Activated T-cell treated with anti-CD3 and anti-CD28 coated beads, Interleukin-2, amount 50 U/mL, for 4 hours (primary cell): ENCODE measurements at regions not wholly inside any gene's neighbourhood (a gene's known extent, or its start where the extent isn't known, plus 50 kb on each side); places are given as distances from the start of the nearest gene placed in this dataset.

Experiments
- ATAC-seq, 2 donors: fragments of 200-7000 bp; cut with Tn5 transposase; one replicate each; pipeline ENCODE4 v1.10.0; 2021
- DNase-seq: peaks from one replicate; pipeline ENCODE4 v3.0.0-alpha.2; 2020
- H3K27me3 Mint-ChIP-seq: one replicate; pipeline ENCODE4 v1.8.0; 2021; ENCODE audit warnings: low read depth, mixed read lengths
- H3K36me3 Mint-ChIP-seq: one replicate; pipeline ENCODE4 v1.8.0; 2022; ENCODE audit warnings: mixed read lengths; ENCODE audit not compliant: insufficient read depth
- H3K4me1 Mint-ChIP-seq: one replicate; pipeline ENCODE4 v1.8.0; 2021; ENCODE audit warnings: low read depth, mixed read lengths
- H3K4me3 Mint-ChIP-seq: one replicate; pipeline ENCODE4 v1.8.0; 2021; ENCODE audit warnings: mild to moderate bottlenecking, moderate library complexity, mixed read lengths
- H3K9me3 Mint-ChIP-seq: one replicate; pipeline ENCODE4 v1.8.0; 2021; ENCODE audit warnings: mixed read lengths

DNA sequence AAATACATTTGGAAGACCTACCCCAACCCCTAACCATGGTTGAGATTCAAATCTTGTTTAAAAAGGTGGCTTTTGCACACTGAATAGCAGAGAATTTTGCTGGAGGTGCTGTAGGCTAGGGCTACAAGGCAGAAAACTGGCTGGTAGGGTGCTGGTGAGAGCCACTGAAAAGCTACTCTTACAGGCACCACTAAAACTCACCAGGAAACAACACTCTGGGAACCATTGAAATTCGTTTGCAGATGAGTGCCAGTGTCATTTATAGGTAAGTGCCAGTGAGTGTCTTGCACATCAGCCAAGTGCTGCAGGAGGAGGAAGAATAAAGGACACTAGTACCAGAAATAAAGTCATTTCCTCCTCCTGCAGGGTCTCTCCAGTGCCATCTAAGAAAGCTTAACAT lies 610.2 kb downstream of the ZNF385D start:
- Mint-ChIP-seq H3K4me3 (no peak overlapping the region), H3K36me3 (no peaks in the 10 kb centered on the region), H3K9me3 (no peaks in the 10 kb centered on the region), H3K4me1 (no peaks in the 10 kb centered on the region), H3K27me3 (no peaks in the 10 kb centered on the region)
- ATAC-seq (no peak), DNase-seq (no peak)

DNA sequence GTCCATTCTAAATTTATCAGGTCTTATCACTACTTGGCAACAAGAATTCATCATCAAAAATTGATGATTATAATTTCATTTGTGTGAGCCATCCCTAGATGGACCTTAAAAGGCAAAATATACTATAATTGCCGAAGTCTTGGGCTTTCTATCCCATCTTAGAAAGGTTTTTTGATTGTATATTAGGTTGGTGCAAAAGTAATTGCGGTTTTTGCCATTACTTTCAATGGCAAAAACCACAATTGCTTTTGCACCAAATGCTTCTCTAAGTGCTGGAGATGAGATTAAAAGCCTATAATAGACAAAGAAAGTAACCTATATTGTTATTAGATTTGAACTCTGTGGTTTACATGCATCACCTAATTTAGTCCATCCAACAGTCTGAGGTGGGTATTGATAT lies 612.9 kb downstream of the ZNF385D start:
- DNase-seq (no peak), ATAC-seq (no peak)
- Mint-ChIP-seq H3K27me3 (no peaks in the 10 kb centered on the region), H3K9me3 (peaks cover under 1% of the 10 kb centered on the region), H3K36me3 (no peaks in the 10 kb centered on the region), H3K4me1 (no peaks in the 10 kb centered on the region), H3K4me3 (no peak overlapping the region)

DNA sequence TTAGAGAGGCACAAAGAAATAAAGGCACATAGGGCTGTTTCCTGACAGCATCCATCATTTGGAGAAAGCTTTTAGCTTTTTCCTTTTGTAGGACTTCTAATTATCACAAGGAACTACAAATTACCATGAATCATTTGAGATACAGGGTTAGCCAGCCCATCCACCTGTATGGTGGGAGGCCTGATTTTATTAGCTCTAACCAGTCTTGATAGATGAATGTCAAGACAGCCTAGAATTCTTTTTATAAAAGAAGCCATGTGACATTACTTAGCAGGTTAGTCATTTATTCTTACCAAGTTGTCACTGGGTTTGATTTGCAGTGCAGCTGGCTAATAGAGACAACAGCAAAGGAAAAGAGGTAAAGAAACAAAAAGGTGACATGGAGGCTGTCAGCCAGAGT lies 618.1 kb downstream of the ZNF385D start:
- H3K36me3 Mint-ChIP-seq = no peaks in the 10 kb centered on the region

DNA sequence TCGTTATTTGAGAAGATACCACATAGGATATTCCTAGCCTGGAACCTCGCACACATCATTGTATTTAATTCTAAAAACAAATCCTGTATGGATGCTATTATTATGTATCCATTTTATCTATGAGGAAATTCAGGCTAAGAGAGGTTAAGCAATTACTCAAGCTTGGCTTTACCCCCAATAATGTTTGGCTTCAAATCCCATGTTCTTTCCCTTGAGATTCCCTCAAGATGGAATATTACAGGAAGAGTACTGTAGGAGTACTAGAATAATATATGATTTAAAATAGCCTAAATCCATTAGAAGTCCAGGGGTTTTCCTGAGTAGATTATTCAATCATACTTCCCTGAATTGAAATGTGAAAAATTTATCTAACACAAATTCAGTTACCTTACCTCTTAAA lies 630.2 kb downstream of the ZNF385D start:
- ATAC-seq = no peak
- Mint-ChIP-seq H3K9me3 (peaks cover 16% of the 10 kb centered on the region), H3K4me3 (no peak overlapping the region), H3K27me3 (no peaks in the 10 kb centered on the region), H3K4me1 (no peaks in the 10 kb centered on the region), H3K36me3 (no peaks in the 10 kb centered on the region)
- DNase-seq = no peak

More for the DNA sequence above, 618.1 kb downstream of the ZNF385D start:
- H3K4me1 Mint-ChIP-seq = no peaks in the 10 kb centered on the region
- H3K4me3 Mint-ChIP-seq = no peak overlapping the region
- DNase-seq = no peak
- no peak for ATAC-seq
- H3K9me3 Mint-ChIP-seq = peaks cover 20% of the 10 kb centered on the region
- H3K27me3 Mint-ChIP-seq = no peaks in the 10 kb centered on the region

DNA sequence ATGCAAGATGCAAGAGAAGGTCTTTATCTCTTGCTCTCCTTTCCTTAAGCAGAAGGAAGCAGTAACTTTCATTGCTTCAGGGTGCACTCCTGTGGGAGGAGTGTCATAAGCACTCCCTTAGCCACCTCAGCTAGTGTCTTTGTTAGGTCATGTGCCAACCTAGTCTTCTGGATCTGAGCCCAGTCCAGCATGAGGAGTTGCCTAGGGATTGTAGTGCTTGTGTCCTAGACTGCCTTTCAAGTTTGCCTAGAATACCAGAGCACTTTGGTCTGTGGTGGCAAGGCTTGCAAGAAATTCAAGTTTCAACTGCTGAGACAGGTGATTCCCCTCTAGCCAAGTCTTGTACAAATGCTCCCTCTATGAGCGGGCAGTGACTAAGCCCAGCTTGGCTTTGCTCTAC lies 633.6 kb downstream of the ZNF385D start:
- H3K27me3 Mint-ChIP-seq = no peaks in the 10 kb centered on the region
- no peaks in the 10 kb centered on the region for H3K36me3 Mint-ChIP-seq
- DNase-seq = no peak
- H3K4me1 Mint-ChIP-seq = no peaks in the 10 kb centered on the region
- peaks cover 21% of the 10 kb centered on the region for H3K9me3 Mint-ChIP-seq
- no peak overlapping the region for H3K4me3 Mint-ChIP-seq
- no peak for ATAC-seq

DNA sequence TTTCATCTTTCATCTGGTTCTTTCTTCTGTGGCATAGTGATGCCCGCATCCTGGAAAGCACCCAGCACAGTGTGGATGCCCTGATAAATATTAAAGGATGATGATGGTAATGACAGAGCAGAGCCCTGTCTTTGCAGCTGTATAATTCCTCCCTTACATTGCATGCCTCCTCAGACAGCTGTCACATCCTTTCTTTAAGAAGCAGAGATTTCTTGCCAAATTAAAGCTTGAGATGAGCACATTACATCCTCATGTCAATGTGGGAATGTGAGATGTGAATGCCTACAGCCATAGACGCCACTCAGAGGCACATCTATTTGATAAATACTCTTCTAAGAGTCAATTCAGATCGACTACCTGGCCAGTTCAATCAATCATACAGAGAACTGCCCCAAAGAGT lies 642.0 kb downstream of the ZNF385D start:
- H3K36me3 Mint-ChIP-seq = no peaks in the 10 kb centered on the region
- no peak for DNase-seq

DNA sequence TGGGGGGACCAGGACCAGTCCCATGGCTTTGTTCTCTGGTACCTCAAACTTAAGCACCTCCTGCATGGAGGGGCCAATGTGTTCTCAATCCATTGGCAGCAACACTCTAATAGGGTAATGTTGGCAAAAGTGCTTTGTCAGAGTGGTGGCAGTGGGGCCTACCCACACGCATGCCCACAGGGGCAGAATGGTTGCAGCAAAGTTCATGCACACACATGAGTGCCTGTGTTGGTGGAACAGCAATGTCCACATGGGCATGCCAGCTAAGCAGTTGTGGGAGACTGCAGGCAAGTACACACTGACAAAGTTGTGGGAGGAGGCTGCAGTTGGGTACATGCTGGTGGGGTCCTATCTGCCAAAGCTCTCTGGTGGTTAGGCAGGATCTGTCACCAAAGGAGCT lies 645.2 kb downstream of the ZNF385D start:
- Mint-ChIP-seq H3K4me1 (no peaks in the 10 kb centered on the region), H3K27me3 (no peaks in the 10 kb centered on the region), H3K4me3 (no peak overlapping the region), H3K9me3 (peaks cover 35% of the 10 kb centered on the region), H3K36me3 (no peaks in the 10 kb centered on the region)
- ATAC-seq (no peak), DNase-seq (no peak)

More for the DNA sequence above, 642.0 kb downstream of the ZNF385D start:
- Mint-ChIP-seq H3K9me3 (peaks cover 25% of the 10 kb centered on the region), H3K4me3 (no peak overlapping the region), H3K4me1 (no peaks in the 10 kb centered on the region), H3K27me3 (no peaks in the 10 kb centered on the region)
- no peak for ATAC-seq

DNA sequence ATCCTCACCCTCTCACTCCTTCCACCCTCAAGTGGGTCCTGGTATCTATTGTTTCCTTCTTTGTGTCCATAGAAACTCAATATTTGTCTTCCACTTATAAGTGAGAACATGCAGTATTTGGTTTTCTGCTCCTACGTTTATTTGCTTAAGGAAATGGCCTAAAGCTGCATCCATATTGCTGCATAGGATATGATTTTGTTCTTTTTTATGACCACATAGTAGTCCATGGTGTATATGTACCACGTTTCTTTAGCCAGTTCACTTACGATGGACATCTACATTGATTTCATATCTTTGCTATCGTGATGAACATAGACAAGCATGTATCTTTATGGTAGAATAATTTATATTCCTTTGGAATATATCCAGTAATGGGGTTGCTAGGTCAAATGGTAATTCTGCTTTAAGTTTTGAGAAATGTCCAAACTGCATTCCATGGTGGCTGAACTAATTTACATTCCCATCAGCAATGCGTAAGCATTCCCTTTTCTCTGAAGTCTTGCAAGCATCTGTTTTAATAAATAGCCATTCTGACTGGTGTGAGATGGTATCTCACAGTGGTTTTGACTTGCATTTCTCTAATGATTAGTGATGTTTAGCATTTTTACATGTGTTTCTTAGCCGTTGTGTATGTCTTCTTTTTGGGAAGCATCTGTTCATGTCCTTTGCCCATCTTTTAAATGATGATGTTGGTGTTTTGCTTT lies 650.2 kb downstream of the ZNF385D start:
- no peak for ATAC-seq
- Mint-ChIP-seq H3K4me3 (no peak overlapping the region), H3K36me3 (no peaks in the 10 kb centered on the region), H3K27me3 (no peaks in the 10 kb centered on the region), H3K9me3 (peaks cover 32% of the 10 kb centered on the region), H3K4me1 (no peaks in the 10 kb centered on the region)
- DNase-seq = no peak

DNA sequence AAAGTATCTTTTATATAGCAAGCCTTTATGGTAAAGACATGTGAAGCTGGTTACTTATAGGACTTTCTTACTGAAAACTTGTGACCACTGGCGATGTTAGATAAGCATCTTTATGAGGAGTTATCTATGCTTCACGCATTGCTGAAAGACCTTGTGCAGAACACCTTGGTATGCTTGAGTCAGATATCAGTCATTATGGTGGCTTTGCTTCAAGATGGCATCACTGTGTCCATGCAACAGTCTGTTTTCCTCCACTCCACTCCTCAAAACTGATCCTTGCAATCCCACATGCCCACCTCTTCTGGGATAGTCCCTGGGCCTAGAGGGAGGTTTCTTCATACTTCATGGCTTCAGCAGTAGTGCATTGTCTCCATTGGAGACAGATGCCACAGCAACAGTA lies 656.3 kb downstream of the ZNF385D start:
- DNase-seq (no peak), ATAC-seq (no peak)
- H3K27me3 Mint-ChIP-seq = no peaks in the 10 kb centered on the region
- no peaks in the 10 kb centered on the region for H3K4me1 Mint-ChIP-seq
- no peak overlapping the region for H3K4me3 Mint-ChIP-seq
- H3K36me3 Mint-ChIP-seq = no peaks in the 10 kb centered on the region
- H3K9me3 Mint-ChIP-seq = peaks cover 11% of the 10 kb centered on the region

DNA sequence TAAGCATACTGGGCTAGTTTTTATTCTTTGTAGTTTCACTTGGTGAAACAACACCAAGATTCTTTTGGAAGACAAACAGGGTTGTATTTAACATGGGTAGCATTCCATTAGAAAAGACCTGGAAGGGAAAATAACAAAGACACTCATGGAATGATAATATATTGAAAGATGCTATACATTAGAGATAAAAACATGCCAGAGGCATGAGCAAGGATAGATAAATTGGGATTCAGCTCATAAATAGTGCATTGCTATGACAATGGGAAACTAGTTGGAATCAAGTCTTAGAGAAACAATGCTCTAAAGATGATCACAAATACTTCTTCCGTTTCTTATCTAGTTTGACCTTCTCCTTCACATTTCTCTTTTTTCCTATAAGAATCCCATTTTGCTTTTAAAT lies 677.4 kb downstream of the ZNF385D start:
- ATAC-seq (no peak), DNase-seq (no peak)
- Mint-ChIP-seq H3K36me3 (no peaks in the 10 kb centered on the region), H3K27me3 (no peaks in the 10 kb centered on the region), H3K4me1 (no peaks in the 10 kb centered on the region), H3K9me3 (peaks cover 17% of the 10 kb centered on the region), H3K4me3 (no peak overlapping the region)

DNA sequence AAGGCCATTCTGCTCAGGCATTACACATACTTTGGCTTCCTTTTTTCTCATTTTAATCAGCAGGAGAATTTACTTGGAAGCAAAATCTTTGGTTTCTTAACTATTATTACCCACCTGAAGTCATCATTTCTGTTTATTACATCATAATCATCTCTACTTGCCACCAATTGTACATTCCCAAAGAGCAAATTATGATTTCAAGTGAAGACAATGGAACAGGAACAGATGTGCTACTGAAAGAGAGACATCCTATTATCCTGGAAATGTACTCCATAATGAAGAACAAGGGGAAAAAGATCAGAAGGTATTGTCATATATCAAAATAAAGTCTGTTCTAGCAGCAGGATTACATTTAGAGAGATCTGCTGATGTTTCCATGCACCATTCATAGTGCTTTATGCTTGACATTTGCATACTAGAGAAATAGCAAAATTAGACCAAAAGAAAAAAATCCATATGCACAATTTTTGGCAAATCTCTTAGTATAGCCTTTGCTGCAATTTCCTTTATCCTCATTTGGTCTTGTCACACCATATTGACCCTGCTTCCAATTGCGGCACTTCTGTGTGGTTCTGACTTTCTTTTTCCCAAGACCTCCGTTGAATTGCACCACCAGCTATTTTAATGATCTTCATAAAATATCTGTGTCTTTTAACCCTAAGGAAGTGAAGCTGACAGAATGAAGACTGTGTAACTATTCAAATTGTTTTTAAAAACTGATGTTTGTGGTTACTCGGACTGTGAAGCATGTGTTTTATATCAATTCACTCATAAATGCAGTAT lies 683.8 kb downstream of the ZNF385D start:
- no peak overlapping the region for H3K4me3 Mint-ChIP-seq
- DNase-seq (no peak), ATAC-seq (no peak)
- H3K9me3 Mint-ChIP-seq = peaks cover 9% of the 10 kb centered on the region
- H3K27me3 Mint-ChIP-seq = no peaks in the 10 kb centered on the region
- H3K36me3 Mint-ChIP-seq = no peaks in the 10 kb centered on the region
- H3K4me1 Mint-ChIP-seq = no peaks in the 10 kb centered on the region

DNA sequence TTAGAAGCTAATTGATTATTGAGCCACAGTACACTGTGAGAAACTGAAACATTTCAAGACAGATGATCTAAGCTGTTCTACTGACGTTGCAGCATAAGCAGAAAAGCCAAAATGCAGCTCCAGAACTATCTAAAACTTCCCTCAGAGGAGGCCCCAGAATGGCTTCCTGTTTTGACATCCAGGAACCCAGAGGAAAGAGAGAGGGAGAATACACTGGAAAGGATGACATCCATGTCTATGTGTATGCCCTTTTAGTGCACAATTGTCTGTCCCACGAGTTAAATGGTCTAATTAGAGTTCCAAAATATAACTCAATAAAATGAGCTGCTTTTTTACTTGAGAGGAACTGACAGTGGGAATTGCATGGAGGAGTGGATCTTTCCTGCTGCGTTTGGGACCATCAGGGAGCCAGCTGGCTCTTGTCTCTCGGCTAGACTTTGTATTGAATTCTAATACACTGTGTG lies 688.1 kb downstream of the ZNF385D start:
- Mint-ChIP-seq H3K36me3 (no peaks in the 10 kb centered on the region), H3K4me3 (no peak overlapping the region), H3K27me3 (no peaks in the 10 kb centered on the region), H3K9me3 (peaks cover 6% of the 10 kb centered on the region), H3K4me1 (no peaks in the 10 kb centered on the region)
- ATAC-seq = no peak
- no peak for DNase-seq

DNA sequence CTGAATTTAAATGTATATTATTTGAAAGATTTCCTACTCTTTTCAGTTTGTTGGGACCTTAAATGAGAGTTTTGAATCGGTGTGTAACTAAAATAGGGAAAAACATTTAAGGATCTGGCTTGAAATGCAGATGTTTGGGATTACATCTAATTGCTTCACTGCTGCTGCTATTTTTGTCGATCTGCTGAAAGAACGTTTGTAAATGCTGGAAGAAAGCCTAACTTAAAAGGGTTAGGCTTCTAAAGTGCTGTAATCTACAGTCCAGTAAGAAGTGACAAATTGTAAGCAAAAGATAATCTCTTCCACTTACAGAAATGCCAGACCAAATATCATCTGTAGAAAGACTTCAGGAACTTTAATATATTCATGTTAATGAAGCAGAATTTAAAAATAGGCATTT lies 691.6 kb downstream of the ZNF385D start:
- no peaks in the 10 kb centered on the region for H3K36me3 Mint-ChIP-seq
- H3K27me3 Mint-ChIP-seq = no peaks in the 10 kb centered on the region
- H3K9me3 Mint-ChIP-seq = peaks cover 12% of the 10 kb centered on the region
- H3K4me3 Mint-ChIP-seq = no peak overlapping the region
- no peak for ATAC-seq
- no peak for DNase-seq
- H3K4me1 Mint-ChIP-seq = no peaks in the 10 kb centered on the region

DNA sequence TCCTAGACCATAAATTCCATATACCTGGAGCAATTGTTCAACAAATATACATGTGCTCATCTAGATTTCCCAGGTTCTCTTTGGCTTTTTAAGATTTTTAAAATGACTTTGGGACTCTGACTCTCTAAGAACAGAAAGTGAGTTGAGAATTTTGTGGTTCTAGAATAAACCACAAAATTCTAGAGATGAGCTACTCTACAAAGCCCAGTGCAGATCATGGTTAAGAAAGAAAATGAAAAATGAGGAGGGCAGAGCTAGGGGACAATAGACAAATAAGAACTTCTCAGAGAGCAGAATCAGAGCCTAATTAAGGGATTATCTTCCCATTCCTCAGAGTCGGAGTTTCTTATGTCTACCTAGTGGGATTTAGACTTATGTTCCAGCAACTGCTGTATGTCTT lies 694.7 kb downstream of the ZNF385D start:
- Mint-ChIP-seq H3K36me3 (no peaks in the 10 kb centered on the region), H3K4me3 (no peak overlapping the region), H3K4me1 (no peaks in the 10 kb centered on the region), H3K9me3 (peaks cover 10% of the 10 kb centered on the region), H3K27me3 (no peaks in the 10 kb centered on the region)
- DNase-seq = no peak
- no peak for ATAC-seq

DNA sequence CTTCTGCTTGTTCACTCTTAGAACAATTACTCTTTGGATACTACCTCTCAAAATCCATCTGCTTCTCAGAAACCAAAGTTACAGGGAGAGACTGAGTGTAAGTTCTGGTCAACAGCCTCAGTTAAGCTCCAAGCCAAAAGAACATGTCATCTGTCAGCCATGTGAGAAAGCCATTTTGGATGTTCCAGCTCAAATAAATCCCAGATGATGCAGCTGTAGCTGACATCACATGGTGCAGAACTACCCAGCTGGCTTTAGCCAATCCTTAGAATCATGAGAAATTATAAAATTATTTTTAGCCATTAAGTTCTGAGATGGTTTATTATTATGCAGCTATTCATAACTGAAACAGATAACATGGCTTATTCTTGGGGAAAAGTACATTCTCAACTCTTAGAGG lies 696.0 kb downstream of the ZNF385D start:
- H3K4me3 Mint-ChIP-seq = no peak overlapping the region
- DNase-seq (no peak), ATAC-seq (no peak)
- no peaks in the 10 kb centered on the region for H3K27me3 Mint-ChIP-seq
- no peaks in the 10 kb centered on the region for H3K36me3 Mint-ChIP-seq
- peaks cover 13% of the 10 kb centered on the region for H3K9me3 Mint-ChIP-seq
- H3K4me1 Mint-ChIP-seq = no peaks in the 10 kb centered on the region
